Sigmoid colon (tissue), 4 donors: ENCODE measurements at regions not wholly inside any gene's neighbourhood (a gene's known extent, or its start where the extent isn't known, plus 50 kb on each side); places are given as distances from the start of the nearest gene placed in this dataset.

Experiments used
- CTCF ChIP-seq, 4 experiments: fragments of 450-650 bp in 3 of 4; fragments of 200-600 bp in 1 of 4; IDR thresholded peaks; one replicate each; pipeline ENCODE4 v1.5.1; 2016 to 2019; ENCODE audit warnings: antibody characterized with exemption in 4 of 4, mild to moderate bottlenecking in 3 of 4, moderate library complexity in 2 of 4
- POLR2AphosphoS5 ChIP-seq, 4 donors: sonication (generic); formaldehyde crosslinking; IDR thresholded peaks; one replicate each; pipeline ENCODE4 v1.6.1; 2017; ENCODE audit warnings: antibody characterized with exemption in 4 of 4

- no peak for TF ChIP-seq POLR2AphosphoS5 (IDR thresholded peaks at IDR 0.05)
- no peak for TF ChIP-seq CTCF (IDR thresholded peaks at IDR 0.05)
Observed at GRCh38 chr2:66761826-66762225, 326.9 kb downstream of the MEIS1 start.
